DMS53 treated with DMSO at 0.1 percent for 48 hours (cell line): ENCODE measurements at regions not wholly inside any gene's neighbourhood (a gene's known extent, or its start where the extent isn't known, plus 50 kb on each side); places are given as distances from the start of the nearest gene placed in this dataset.
"Not testable (repeated sequence)": the region's sequence is repeated elsewhere in the genome, so short reads cannot be mapped to it uniquely, and the experiment has no call there.

Source experiments
- DNase-seq: peaks from one replicate; lab custom pipeline; 2025; ENCODE audit not compliant: unreplicated experiment; lab: John Stamatoyannopoulos, UW

GRCh38 chr18:30469091-30469490 is 573.5 kb downstream of the DSC3 start:
- peak; percentile 37 for DNase-seq

- no peak for DNase-seq
Measured at GRCh38 chr18:30465096-30465495, 577.4 kb downstream of the DSC3 start.

GRCh38 chr18:30457156-30457555 is 585.4 kb downstream of the DSC3 start:
- DNase-seq: no peak

GRCh38 chr18:30455741-30456140 is 586.8 kb downstream of the DSC3 start:
- no peak for DNase-seq

GRCh38 chr18:30454920-30455319 is 587.6 kb downstream of the DSC3 start:
- no peak for DNase-seq

- DNase-seq: no peak
Measured at GRCh38 chr18:30451981-30452380, 590.6 kb downstream of the DSC3 start.

- DNase-seq: no peak
Measured at GRCh38 chr18:30450927-30451326, 591.6 kb downstream of the DSC3 start.

- DNase-seq: no peak
Measured at GRCh38 chr18:30446605-30447004, 595.9 kb downstream of the DSC3 start.

- DNase-seq: no peak
Measured at GRCh38 chr18:30444544-30444943, 598.0 kb downstream of the DSC3 start.

GRCh38 chr18:30440351-30440750 is 602.2 kb downstream of the DSC3 start:
- DNase-seq: no peak

GRCh38 chr18:30439174-30439573 is 603.4 kb downstream of the DSC3 start:
- no peak for DNase-seq

GRCh38 chr18:30432349-30432748 is 610.2 kb downstream of the DSC3 start:
- DNase-seq: no peak

- DNase-seq: not testable (repeated sequence)
Measured at GRCh38 chr18:30419399-30419798, 623.1 kb downstream of the DSC3 start.

- no peak for DNase-seq
Measured at GRCh38 chr18:30415903-30416302, 626.6 kb downstream of the DSC3 start.

- DNase-seq: no peak
Measured at GRCh38 chr18:30409120-30409519, 633.4 kb downstream of the DSC3 start.

GRCh38 chr18:30406728-30407127 is 635.8 kb downstream of the DSC3 start:
- DNase-seq: no peak

- DNase-seq: no peak
Measured at GRCh38 chr18:30405038-30405437, 637.5 kb downstream of the DSC3 start.

- no peak for DNase-seq
Measured at GRCh38 chr18:30404422-30404821, 638.1 kb downstream of the DSC3 start.

GRCh38 chr18:30403278-30403677 is 639.3 kb downstream of the DSC3 start:
- DNase-seq: no peak

- DNase-seq: no peak
Measured at GRCh38 chr18:30387401-30387800, 655.1 kb downstream of the DSC3 start.

- DNase-seq: no peak
Measured at GRCh38 chr18:30386624-30387023, 655.9 kb downstream of the DSC3 start.

- no peak for DNase-seq
Measured at GRCh38 chr18:30385684-30386083, 656.9 kb downstream of the DSC3 start.

- no peak for DNase-seq
Measured at GRCh38 chr18:30381826-30382225, 660.7 kb downstream of the DSC3 start.

- no peak for DNase-seq
Measured at GRCh38 chr18:30378097-30378496, 664.4 kb downstream of the DSC3 start.
